HepG2 (cell line): ENCODE measurements at regions not wholly inside any gene's neighbourhood (a gene's known extent, or its start where the extent isn't known, plus 50 kb on each side); places are given as distances from the start of the nearest gene placed in this dataset.
A peak's percentile ranks its signal among the peaks of the same experiment; 100 is the strongest.

Experiments used
- ATAC-seq: fragments of 200-7000 bp; cut with Tn5 transposase; 3 replicates; pipeline ENCODE4 v1.9.1; 2020; ENCODE audit warnings: mild to moderate bottlenecking, moderate library complexity
- BruUV-seq: library from RNA; stranded (reverse); fragments of 400-500 nt; replicated peaks from 2 replicates; lab custom pipeline; 2021; lab: Mats Ljungman, UMichigan
- CTCF ChIA-PET: fragments of 300-600 bp; formaldehyde crosslinking; extraction: SDS; loops from one replicate; lab custom pipeline; 2021; ENCODE audit warnings: low total read pairs, inconsistent platforms, low intra/inter-chr PET ratio; lab: Yijun Ruan, JAX
- POLR2A ChIA-PET: fragments of 350-600 bp; sonication (Branson Sonifier 250); formaldehyde crosslinking; loops from one replicate; lab custom pipeline; 2020; ENCODE audit warnings: antibody characterized with exemption, inconsistent platforms; lab: Yijun Ruan, JAX
- DNase-seq: peaks from one replicate; pipeline ENCODE4 v3.0.0-alpha.2; 2015; ENCODE audit warnings: low spot score
- FAIRE-seq: peaks from 3 replicates; lab custom pipeline; 2011; peaks lifted over from hg19 to GRCh38; lab: Jason Lieb, UNC
- H2AFZ ChIP-seq: one replicate; pipeline ENCODE4 v1.6.1; 2011; ENCODE audit warnings: low read length, inconsistent platforms
- H3K27ac ChIP-seq: fragments of 300-600 bp; 3 replicates; pipeline ENCODE4 v1.8.0; 2011; ENCODE audit warnings: mixed run types, mild to moderate bottlenecking, mixed read lengths, low read length, inconsistent platforms; ENCODE audit not compliant: insufficient read depth; ENCODE audit errors: extremely low read length
- H3K27me3 ChIP-seq, 2 experiments: fragments of 200-600 bp in 1 of 2; 2 replicates in 1 of 2; 3 replicates in 1 of 2; pipeline versions ENCODE4 v1.6.0 to v1.8.0; 2011; ENCODE audit warnings: low read length in 2 of 2, mild to moderate bottlenecking in 2 of 2, moderate library complexity in 2 of 2, inconsistent platforms in 1 of 2; ENCODE audit not compliant: insufficient read depth in 2 of 2, control insufficient read depth in 1 of 2
- H3K36me3 ChIP-seq, 2 experiments: fragments of 200-600 bp in 1 of 2; replicated peaks in 1 of 2; 2 replicates in 1 of 2; 3 replicates in 1 of 2; pipeline versions ENCODE4 v1.5.1 to v1.8.0; 2011; ENCODE audit warnings: low read length in 2 of 2, inconsistent platforms in 1 of 2; ENCODE audit not compliant: insufficient read depth in 2 of 2, control insufficient read depth in 1 of 2
- H3K4me1 ChIP-seq: 2 replicates; pipeline ENCODE4 v1.5.1; 2012; ENCODE audit warnings: low read length, inconsistent platforms; ENCODE audit not compliant: insufficient read depth
- H3K4me2 ChIP-seq: 2 replicates; pipeline ENCODE4 v1.6.0; 2011; ENCODE audit warnings: low read depth, low read length, inconsistent platforms
- H3K4me3 ChIP-seq, 3 experiments: fragments of 200-600 bp in 1 of 3; sonication (generic), shearing (Covaris generic) in 1 of 3; replicated peaks in 1 of 3; 2 replicates each; pipeline ENCODE4 v1.5.1; 2011 to 2016; ENCODE audit warnings: low read length in 3 of 3, inconsistent platforms in 2 of 3, low read depth in 2 of 3, mild to moderate bottlenecking in 2 of 3, control low read depth in 1 of 3, mixed read lengths in 1 of 3; ENCODE audit not compliant: insufficient read depth in 1 of 3
- H3K79me2 ChIP-seq: one replicate; pipeline ENCODE4 v1.6.1; 2011; ENCODE audit warnings: low read length, inconsistent platforms; ENCODE audit not compliant: insufficient read depth
- H3K9ac ChIP-seq: 2 replicates; pipeline ENCODE4 v1.6.0; 2011; ENCODE audit warnings: mild to moderate bottlenecking, low read depth, low read length, inconsistent platforms; ENCODE audit not compliant: insufficient read depth
- H3K9me3 ChIP-seq: 2 replicates; pipeline ENCODE4 v1.5.1; 2012; ENCODE audit warnings: mild to moderate bottlenecking, low read length
- H4K20me1 ChIP-seq: 2 replicates; pipeline ENCODE4 v1.6.0; 2011; ENCODE audit warnings: inconsistent platforms, mild to moderate bottlenecking, low read length, moderate library complexity; ENCODE audit not compliant: insufficient read depth
- JARID2 ChIP-seq: sonication (generic); formaldehyde crosslinking; IDR thresholded peaks from 2 replicates; pipeline ENCODE4 v1.8.1; 2023; ENCODE audit warnings: missing genetic modification reagents, inconsistent platforms; ENCODE audit not compliant: insufficient replicate concordance
- SALL2 ChIP-seq: sonication (generic); formaldehyde crosslinking; IDR thresholded peaks from 2 replicates; pipeline ENCODE4 v1.8.1; 2023; ENCODE audit warnings: mild to moderate bottlenecking, missing genetic modification reagents, inconsistent platforms
- SKI ChIP-seq: fragments of 450-650 bp; IDR thresholded peaks from one replicate; pipeline ENCODE4 v1.6.1; 2018; ENCODE audit warnings: mild to moderate bottlenecking; ENCODE audit not compliant: partially characterized antibody
- SP2 ChIP-seq: sonication (generic); formaldehyde crosslinking; IDR thresholded peaks from 2 replicates; pipeline ENCODE4 v1.5.1; 2020; ENCODE audit warnings: mild to moderate bottlenecking, missing genetic modification reagents
- SP4 ChIP-seq: sonication (generic); formaldehyde crosslinking; IDR thresholded peaks from 2 replicates; pipeline ENCODE4 v1.8.1; 2023; ENCODE audit warnings: mild to moderate bottlenecking, missing genetic modification reagents
- SRY ChIP-seq: sonication (generic); formaldehyde crosslinking; IDR thresholded peaks from 2 replicates; pipeline ENCODE4 v1.8.0; 2022; ENCODE audit warnings: mild to moderate bottlenecking, missing genetic modification reagents
- ZFP41 ChIP-seq: sonication (generic); formaldehyde crosslinking; IDR thresholded peaks from 2 replicates; pipeline ENCODE4 v1.4.0; 2020; ENCODE audit warnings: mild to moderate bottlenecking, missing genetic modification reagents, borderline replicate concordance
- ZNF264 ChIP-seq: sonication (generic); formaldehyde crosslinking; IDR thresholded peaks from 2 replicates; pipeline ENCODE4 v1.4.0; 2020; ENCODE audit warnings: missing genetic modification reagents
- ZNF562 ChIP-seq: sonication (generic); formaldehyde crosslinking; IDR thresholded peaks from 2 replicates; pipeline ENCODE4 v1.8.0; 2022; ENCODE audit warnings: missing genetic modification reagents, borderline replicate concordance
- WGBS: methylation state at CpG from one replicate; pipeline ENCODE4 v1.1.6; 2017; ENCODE audit warnings: low lambda C conversion rate; 5-methylcytosine and 5-hydroxymethylcytosine counted together
- in situ Hi-C: cut with HindIII; loops from 2 replicates; pipeline ENCODE4 v1.10.0; 2017; ENCODE audit warnings: low pct_unique_long_range_greater_than_20kb; ENCODE audit not compliant: extremely low pct_ligation_motif_present
- intact Hi-C: fragments of 100-400 bp; cut with micrococcal nuclease; formaldehyde crosslinking; loops from one replicate; pipeline ENCODE4 v1.10.0; 2022; ENCODE audit not compliant: unreplicated experiment

DNA sequence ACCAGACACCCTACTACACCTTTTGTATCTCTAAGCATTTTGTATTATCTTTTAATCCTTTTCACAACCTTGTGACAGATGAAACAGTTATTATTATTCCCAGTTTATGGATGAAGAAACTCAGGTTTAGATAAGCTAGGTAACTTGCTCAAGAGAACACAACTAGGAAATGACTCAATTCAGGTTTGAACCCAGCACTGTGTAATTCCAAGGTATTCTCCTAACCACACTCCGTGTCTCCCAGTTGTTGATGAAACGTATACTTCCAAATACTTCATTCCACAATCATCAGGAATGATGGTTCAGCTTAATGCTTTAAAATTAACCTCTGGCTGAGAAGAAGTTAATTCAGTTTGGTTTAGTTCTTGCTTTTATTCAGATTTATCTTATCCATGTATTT is 51.7 kb upstream of the MRPS6 start (continued):
- TF ChIP-seq SRY: no peak
- no peak for TF ChIP-seq SKI
- TF ChIP-seq SP2 (CRISPR knock-in tag): no peak
- no peak for TF ChIP-seq ZFP41
- TF ChIP-seq JARID2: no peak
- TF ChIP-seq ZNF562 (CRISPR knock-in tag): no peak
- TF ChIP-seq SALL2 (CRISPR knock-in tag): no peak

DNA sequence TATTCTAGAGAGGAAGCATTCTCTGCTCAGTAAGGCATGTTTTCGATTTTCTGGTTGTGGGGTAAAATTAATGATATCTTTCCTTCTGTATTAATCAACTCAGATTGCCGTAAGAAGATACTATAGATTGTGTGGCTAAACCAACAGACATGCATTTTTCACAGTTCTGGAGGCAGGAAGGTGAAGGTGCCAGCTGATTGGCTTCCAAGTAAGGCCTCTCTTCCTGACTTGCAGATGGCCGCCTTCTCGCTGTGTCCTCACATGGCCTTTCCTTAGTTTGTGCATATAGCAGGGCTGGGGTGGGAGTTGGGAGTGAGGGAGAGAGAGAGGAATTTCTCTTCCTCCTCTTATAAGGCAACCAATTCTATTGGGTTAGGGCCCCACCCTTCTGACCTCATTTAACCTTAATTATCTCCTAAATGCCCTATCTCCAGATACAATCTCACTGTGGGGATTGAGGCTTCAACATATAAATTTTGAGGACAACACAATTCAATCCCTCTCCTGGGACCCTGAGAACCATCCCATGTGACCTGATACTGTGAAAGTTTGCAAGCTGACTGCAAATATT is 52.3 kb upstream of the MRPS6 start:
- Histone ChIP-seq H4K20me1 (no peaks in the 10 kb centered on the region), H3K27me3 (no peaks in the 10 kb centered on the region; a peak in 2 of 5 replicates), H3K9me3 (no peaks in the 10 kb centered on the region), H3K9ac (no peak overlapping the region), H2AFZ (no peak overlapping the region), H3K79me2 (no peaks in the 10 kb centered on the region), H3K4me2 (no peak overlapping the region), H3K36me3 (no peaks in the 10 kb centered on the region), H3K4me3 (no peak overlapping the region), H3K27ac (no peak overlapping the region), H3K4me1 (peaks cover 62% of the 10 kb centered on the region)
- POLR2A ChIA-PET: no interaction called here
- TF ChIP-seq SP4 (no peak), ZNF264 (CRISPR knock-in tag) (peak; percentile 86)
- FAIRE-seq: no peak
- intact Hi-C loops: no loop called here
- DNase-seq: no peak
- no peak for ATAC-seq
- 51% methylated on average over 4 of the region's 4 CpGs for WGBS
- in situ Hi-C loops: no loop called here
- CTCF ChIA-PET: no interaction called here
- BruUV-seq: no TSS peak
